Urinary bladder (tissue), 3 donors: ENCODE measurements at regions not wholly inside any gene's neighbourhood (a gene's known extent, or its start where the extent isn't known, plus 50 kb on each side); places are given as distances from the start of the nearest gene placed in this dataset.

ENCODE experiments used
- DNase-seq: peaks from one replicate; pipeline ENCODE4 v3.0.0-alpha.2; 2015; ENCODE audit errors: extremely low spot score
- H3K27ac ChIP-seq: one replicate; pipeline ENCODE4 v1.5.1; 2013; ENCODE audit warnings: low read depth, mild to moderate bottlenecking, moderate library complexity
- H3K36me3 ChIP-seq: one replicate; pipeline ENCODE4 v1.6.1; 2013; ENCODE audit warnings: mild to moderate bottlenecking, moderate library complexity; ENCODE audit not compliant: insufficient read depth
- H3K4me1 ChIP-seq: one replicate; pipeline ENCODE4 v1.6.1; 2013; ENCODE audit warnings: mild to moderate bottlenecking, moderate library complexity; ENCODE audit not compliant: insufficient read depth
- H3K4me3 ChIP-seq: one replicate; pipeline ENCODE4 v1.5.1; 2013; ENCODE audit warnings: low read depth, low read length
- WGBS: extraction: QIAGEN DNeasy Blood & Tissue Kit; methylation state at CpG from one replicate; pipeline ENCODE4 v1.1.7; 2013; 5-methylcytosine and 5-hydroxymethylcytosine counted together
- donor health status: healthy with polysubstance abuse.
- donor health status: healthy.

- H3K36me3 ChIP-seq, result no peaks in the 10 kb centered on the region
- WGBS, result 88% methylated on average over 4 of the region's 4 CpGs
- H3K27ac ChIP-seq, result no peak overlapping the region
- no peak for DNase-seq
- no peaks in the 10 kb centered on the region for H3K4me1 ChIP-seq
- H3K4me3 ChIP-seq, result no peak overlapping the region
Observed at GRCh38 chr4:134388351-134388750, 186.8 kb upstream of the PABPC4L start.

- no peak for DNase-seq
- Histone ChIP-seq H3K36me3 (no peaks in the 10 kb centered on the region), H3K27ac (no peak overlapping the region), H3K4me1 (no peaks in the 10 kb centered on the region), H3K4me3 (no peak overlapping the region)
Observed at GRCh38 chr4:134382478-134383227, 181.1 kb upstream of the PABPC4L start.

- Histone ChIP-seq H3K4me1 (no peaks in the 10 kb centered on the region), H3K4me3 (no peak overlapping the region), H3K36me3 (no peaks in the 10 kb centered on the region), H3K27ac (no peak overlapping the region)
- DNase-seq, result no peak
Observed at GRCh38 chr4:134375775-134376174, 174.2 kb upstream of the PABPC4L start.

GRCh38 chr4:134365852-134366251, 164.3 kb upstream of the PABPC4L start:
- WGBS, result 89% methylated on average over 1 of the region's 1 CpG
- H3K4me3 ChIP-seq, result no peak overlapping the region
- no peak overlapping the region for H3K27ac ChIP-seq
- no peaks in the 10 kb centered on the region for H3K36me3 ChIP-seq
- DNase-seq, result no peak
- no peaks in the 10 kb centered on the region for H3K4me1 ChIP-seq

GRCh38 chr4:134364928-134365327, 163.3 kb upstream of the PABPC4L start:
- H3K4me3 ChIP-seq, result no peak overlapping the region
- H3K36me3 ChIP-seq, result no peaks in the 10 kb centered on the region
- H3K27ac ChIP-seq, result no peak overlapping the region

GRCh38 chr4:134345244-134345643, 143.7 kb upstream of the PABPC4L start:
- Histone ChIP-seq H3K36me3 (no peaks in the 10 kb centered on the region), H3K4me1 (no peaks in the 10 kb centered on the region), H3K4me3 (no peak overlapping the region), H3K27ac (no peak overlapping the region)
- no peak for DNase-seq
- 85% methylated on average over 2 of the region's 2 CpGs for WGBS

More at GRCh38 chr4:134364928-134365327, 163.3 kb upstream of the PABPC4L start:
- H3K4me1 ChIP-seq, result no peaks in the 10 kb centered on the region
- 96% methylated on average over 1 of the region's 1 CpG for WGBS
- DNase-seq, result no peak

- WGBS, result 91% methylated on average over 5 of the region's 5 CpGs
- no peak for DNase-seq
- H3K4me1 ChIP-seq, result no peaks in the 10 kb centered on the region
- H3K4me3 ChIP-seq, result no peak overlapping the region
- H3K27ac ChIP-seq, result no peak overlapping the region
- no peaks in the 10 kb centered on the region for H3K36me3 ChIP-seq
Observed at GRCh38 chr4:134343656-134344055, 142.1 kb upstream of the PABPC4L start.

GRCh38 chr4:134343081-134343480, 141.5 kb upstream of the PABPC4L start:
- 79% methylated on average over 2 of the region's 2 CpGs for WGBS
- no peak for DNase-seq
- no peak overlapping the region for H3K27ac ChIP-seq
- H3K4me1 ChIP-seq, result no peaks in the 10 kb centered on the region
- no peak overlapping the region for H3K4me3 ChIP-seq
- no peaks in the 10 kb centered on the region for H3K36me3 ChIP-seq

- WGBS, result 73% methylated on average over 1 of the region's 1 CpG
- Histone ChIP-seq H3K27ac (no peak overlapping the region), H3K4me3 (no peak overlapping the region), H3K36me3 (no peaks in the 10 kb centered on the region), H3K4me1 (no peaks in the 10 kb centered on the region)
- DNase-seq, result no peak
Observed at GRCh38 chr4:134337574-134337973, 136.0 kb upstream of the PABPC4L start.

GRCh38 chr4:134328741-134329140, 127.2 kb upstream of the PABPC4L start:
- Histone ChIP-seq H3K27ac (no peak overlapping the region), H3K4me1 (no peaks in the 10 kb centered on the region), H3K36me3 (no peaks in the 10 kb centered on the region), H3K4me3 (no peak overlapping the region)
- 91% methylated on average over 9 of the region's 9 CpGs for WGBS
- DNase-seq, result no peak

- 94% methylated on average over 41 of the region's 41 CpGs for WGBS
- Histone ChIP-seq H3K4me1 (no peaks in the 10 kb centered on the region), H3K36me3 (no peaks in the 10 kb centered on the region), H3K27ac (no peak overlapping the region), H3K4me3 (no peak overlapping the region)
- DNase-seq, result no peak
Observed at GRCh38 chr4:134327274-134328122, 125.9 kb upstream of the PABPC4L start.

GRCh38 chr4:134326866-134327265, 125.3 kb upstream of the PABPC4L start:
- no peak overlapping the region for H3K4me3 ChIP-seq
- no peaks in the 10 kb centered on the region for H3K36me3 ChIP-seq
- DNase-seq, result no peak
- H3K27ac ChIP-seq, result no peak overlapping the region
- H3K4me1 ChIP-seq, result no peaks in the 10 kb centered on the region
- WGBS, result 98% methylated on average over 16 of the region's 16 CpGs

- Histone ChIP-seq H3K4me3 (no peak overlapping the region), H3K36me3 (no peaks in the 10 kb centered on the region), H3K27ac (no peak overlapping the region), H3K4me1 (no peaks in the 10 kb centered on the region)
- DNase-seq, result no peak
- WGBS, result 63% methylated on average over 1 of the region's 1 CpG
Observed at GRCh38 chr4:134324179-134324578, 122.6 kb upstream of the PABPC4L start.

GRCh38 chr4:134320048-134320447, 118.5 kb upstream of the PABPC4L start:
- WGBS, result 40% methylated on average over 2 of the region's 2 CpGs
- H3K27ac ChIP-seq, result no peak overlapping the region
- DNase-seq, result no peak
- no peaks in the 10 kb centered on the region for H3K36me3 ChIP-seq
- H3K4me1 ChIP-seq, result no peaks in the 10 kb centered on the region
- H3K4me3 ChIP-seq, result no peak overlapping the region
